SK-N-MC (cell line): ENCODE measurements at regions not wholly inside any gene's neighbourhood (a gene's known extent, or its start where the extent isn't known, plus 50 kb on each side); places are given as distances from the start of the nearest gene placed in this dataset.
A peak's percentile ranks its signal among the peaks of the same experiment; 100 is the strongest.

ENCODE experiments used
- DNase-seq: peaks from one replicate; pipeline ENCODE4 v3.0.0-alpha.2; 2011; ENCODE audit warnings: low read depth, low spot score
- H3K27ac ChIP-seq: fragments of 200-600 bp; sonication (generic); 2 replicates; pipeline ENCODE4 v1.5.1; 2016; ENCODE audit warnings: mixed run types
- H3K36me3 ChIP-seq: fragments of 200-600 bp; sonication (generic); 2 replicates; pipeline ENCODE4 v1.6.1; 2017; ENCODE audit warnings: antibody characterized with exemption, low read length, mixed read lengths; ENCODE audit not compliant: insufficient read depth
- H3K4me3 ChIP-seq: fragments of 200-600 bp; sonication (generic); 2 replicates; pipeline ENCODE4 v1.5.1; 2016
- H3K9ac ChIP-seq: fragments of 200-600 bp; sonication (generic); 2 replicates; pipeline ENCODE4 v1.8.0; 2017; ENCODE audit warnings: mixed run types, mixed read lengths; ENCODE audit not compliant: insufficient read length
- H3K9me3 ChIP-seq: fragments of 200-600 bp; sonication (generic); 2 replicates; pipeline ENCODE4 v1.6.1; 2017; ENCODE audit warnings: low read depth, mild to moderate bottlenecking, antibody characterized with exemption, low read length, moderate library complexity, mixed read lengths
- EZH2 ChIP-seq: fragments of 200-600 bp; sonication (generic); IDR thresholded peaks from one replicate; pipeline ENCODE4 v1.6.1; 2017; ENCODE audit warnings: antibody characterized with exemption
- FOXP2 ChIP-seq: optimal IDR thresholded peaks from 2 replicates; pipeline ENCODE3; 2011; ENCODE audit warnings: mild to moderate bottlenecking, moderate library complexity; ENCODE audit not compliant: insufficient read depth; ENCODE audit errors: extremely low read length, control extremely low read depth
- POLR2AphosphoS5 ChIP-seq: IDR thresholded peaks from 2 replicates; pipeline ENCODE4 v1.6.1; 2012; ENCODE audit warnings: mild to moderate bottlenecking, low read depth, low read length, borderline replicate concordance

GRCh38 chr13:44169018-44169911 is 204.4 kb upstream of the SERP2 start:
- DNase-seq: no peak
- H3K27ac ChIP-seq: no peak overlapping the region
- no peak overlapping the region for H3K4me3 ChIP-seq
- TF ChIP-seq FOXP2 (no peak), POLR2AphosphoS5 (no peak), EZH2 (no peak)
- no peaks in the 10 kb centered on the region for H3K9me3 ChIP-seq
- no peak overlapping the region for H3K9ac ChIP-seq
- no peaks in the 10 kb centered on the region for H3K36me3 ChIP-seq

DNA sequence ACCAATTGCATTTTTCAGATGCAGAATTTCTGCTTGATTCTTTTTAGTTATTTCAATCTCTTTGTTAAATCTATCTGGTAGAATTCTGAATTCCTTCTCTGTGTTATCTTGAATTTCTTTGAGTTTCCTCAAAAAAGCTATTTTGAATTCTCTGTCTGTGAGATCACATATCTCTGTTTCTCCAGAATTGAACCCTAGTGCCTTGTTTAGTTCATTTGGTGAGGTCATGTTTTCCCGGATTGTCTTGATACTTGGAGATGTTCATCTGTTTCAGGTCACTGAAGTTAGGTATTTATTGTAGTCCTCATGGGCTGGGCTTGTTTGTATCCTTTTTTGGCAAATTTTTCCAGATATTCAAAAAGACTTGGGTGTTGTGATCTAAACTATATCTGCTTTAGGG is 202.9 kb upstream of the SERP2 start:
- Histone ChIP-seq H3K27ac (no peak overlapping the region), H3K36me3 (no peaks in the 10 kb centered on the region), H3K9me3 (no peaks in the 10 kb centered on the region), H3K4me3 (no peak overlapping the region), H3K9ac (no peak overlapping the region)
- no peak for DNase-seq
- TF ChIP-seq FOXP2 (no peak), POLR2AphosphoS5 (no peak), EZH2 (no peak)

- no peak overlapping the region for H3K4me3 ChIP-seq
- TF ChIP-seq FOXP2: no peak
- no peak for TF ChIP-seq EZH2
- TF ChIP-seq POLR2AphosphoS5: no peak
- no peak overlapping the region for H3K27ac ChIP-seq
- no peaks in the 10 kb centered on the region for H3K9me3 ChIP-seq
- H3K36me3 ChIP-seq: no peaks in the 10 kb centered on the region
- DNase-seq: no peak
- H3K9ac ChIP-seq: no peak overlapping the region
These were observed 202.5 kb upstream of the SERP2 start for GRCh38 chr13:44171156-44171555.

- Histone ChIP-seq H3K27ac (no peak overlapping the region), H3K36me3 (no peaks in the 10 kb centered on the region), H3K9me3 (no peaks in the 10 kb centered on the region), H3K9ac (no peak overlapping the region), H3K4me3 (no peak overlapping the region)
- TF ChIP-seq FOXP2: no peak
- no peak for TF ChIP-seq EZH2
- TF ChIP-seq POLR2AphosphoS5: no peak
- DNase-seq: no peak
These were observed 201.8 kb upstream of the SERP2 start for GRCh38 chr13:44171861-44172260.

DNA sequence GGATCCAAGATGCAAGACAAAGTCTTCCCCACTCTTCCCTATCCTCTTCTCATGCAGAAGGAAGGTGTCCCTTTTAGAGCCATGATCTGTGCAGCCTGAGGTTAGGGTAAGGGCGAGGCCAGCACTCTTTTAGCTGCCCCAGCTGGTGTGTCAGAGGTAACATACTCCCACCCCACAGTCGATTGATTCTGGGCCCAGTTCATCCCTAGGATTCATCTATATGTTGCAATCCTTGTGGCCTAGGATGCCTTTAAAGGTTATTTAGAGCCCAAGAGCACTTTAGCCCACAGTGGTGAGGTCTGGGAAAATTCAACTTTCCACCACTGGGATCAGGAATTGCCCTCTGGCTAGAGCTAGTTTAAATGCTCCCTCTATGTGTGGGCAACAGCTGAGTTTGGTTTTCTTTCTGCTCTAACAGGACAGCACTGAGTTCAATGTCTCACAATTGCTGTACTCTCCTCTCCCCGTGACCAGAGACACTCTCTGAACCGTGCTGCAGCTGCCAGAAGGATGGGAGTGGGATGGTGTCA is 201.3 kb upstream of the SERP2 start:
- Histone ChIP-seq H3K27ac (no peak overlapping the region), H3K9me3 (no peaks in the 10 kb centered on the region), H3K36me3 (no peaks in the 10 kb centered on the region), H3K4me3 (no peak overlapping the region), H3K9ac (no peak overlapping the region)
- no peak for DNase-seq
- TF ChIP-seq POLR2AphosphoS5: no peak

GRCh38 chr13:44174769-44175425 is 198.7 kb upstream of the SERP2 start:
- Histone ChIP-seq H3K27ac (peak overlapping the region; percentile 38), H3K9ac (no peak overlapping the region), H3K9me3 (no peaks in the 10 kb centered on the region), H3K4me3 (no peak overlapping the region), H3K36me3 (no peaks in the 10 kb centered on the region)
- TF ChIP-seq EZH2 (no peak), POLR2AphosphoS5 (no peak)
- peak; percentile 20 for DNase-seq

DNA sequence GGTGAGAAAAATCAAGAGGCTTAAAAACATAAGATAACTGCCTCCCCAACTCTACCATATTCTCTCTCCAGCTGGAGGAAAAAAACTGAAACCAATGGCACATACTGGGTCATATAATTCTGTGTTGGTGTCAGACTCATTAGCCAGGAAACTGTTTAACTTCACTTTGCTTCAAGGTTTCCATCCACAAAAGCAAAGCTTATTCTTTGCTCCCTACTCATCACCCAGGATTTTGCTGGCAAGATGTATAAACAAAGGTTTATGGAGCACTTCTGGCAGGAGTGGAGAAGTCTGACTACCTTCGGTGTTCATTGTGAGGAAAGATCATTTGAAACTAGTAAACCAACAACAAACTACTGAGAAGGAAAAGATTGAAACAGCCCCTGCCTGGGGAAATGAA is 197.5 kb upstream of the SERP2 start:
- Histone ChIP-seq H3K9ac (no peak overlapping the region), H3K36me3 (no peaks in the 10 kb centered on the region), H3K4me3 (no peak overlapping the region), H3K27ac (no peak overlapping the region), H3K9me3 (no peaks in the 10 kb centered on the region)
- TF ChIP-seq EZH2 (no peak), POLR2AphosphoS5 (no peak), FOXP2 (no peak)
- DNase-seq: no peak

GRCh38 chr13:44180876-44181536 is 192.6 kb upstream of the SERP2 start:
- Histone ChIP-seq H3K9ac (no peak overlapping the region), H3K27ac (no peak overlapping the region), H3K4me3 (no peak overlapping the region), H3K36me3 (no peaks in the 10 kb centered on the region), H3K9me3 (no peaks in the 10 kb centered on the region)
- DNase-seq: no peak
- no peak for TF ChIP-seq FOXP2
- no peak for TF ChIP-seq EZH2
- no peak for TF ChIP-seq POLR2AphosphoS5
